GM18873 (cell line): ENCODE measurements at regions not wholly inside any gene's neighbourhood (a gene's known extent, or its start where the extent isn't known, plus 50 kb on each side); places are given as distances from the start of the nearest gene placed in this dataset.

Experiments used
- ATAC-seq: cut with Tn5 transposase; IDR thresholded peaks from one replicate; pipeline ENCODE4 v1.9.1; 2021; ENCODE audit warnings: mild to moderate bottlenecking, moderate library complexity, moderate number of reproducible peaks; ENCODE audit not compliant: unreplicated experiment, low FRiP score

DNA sequence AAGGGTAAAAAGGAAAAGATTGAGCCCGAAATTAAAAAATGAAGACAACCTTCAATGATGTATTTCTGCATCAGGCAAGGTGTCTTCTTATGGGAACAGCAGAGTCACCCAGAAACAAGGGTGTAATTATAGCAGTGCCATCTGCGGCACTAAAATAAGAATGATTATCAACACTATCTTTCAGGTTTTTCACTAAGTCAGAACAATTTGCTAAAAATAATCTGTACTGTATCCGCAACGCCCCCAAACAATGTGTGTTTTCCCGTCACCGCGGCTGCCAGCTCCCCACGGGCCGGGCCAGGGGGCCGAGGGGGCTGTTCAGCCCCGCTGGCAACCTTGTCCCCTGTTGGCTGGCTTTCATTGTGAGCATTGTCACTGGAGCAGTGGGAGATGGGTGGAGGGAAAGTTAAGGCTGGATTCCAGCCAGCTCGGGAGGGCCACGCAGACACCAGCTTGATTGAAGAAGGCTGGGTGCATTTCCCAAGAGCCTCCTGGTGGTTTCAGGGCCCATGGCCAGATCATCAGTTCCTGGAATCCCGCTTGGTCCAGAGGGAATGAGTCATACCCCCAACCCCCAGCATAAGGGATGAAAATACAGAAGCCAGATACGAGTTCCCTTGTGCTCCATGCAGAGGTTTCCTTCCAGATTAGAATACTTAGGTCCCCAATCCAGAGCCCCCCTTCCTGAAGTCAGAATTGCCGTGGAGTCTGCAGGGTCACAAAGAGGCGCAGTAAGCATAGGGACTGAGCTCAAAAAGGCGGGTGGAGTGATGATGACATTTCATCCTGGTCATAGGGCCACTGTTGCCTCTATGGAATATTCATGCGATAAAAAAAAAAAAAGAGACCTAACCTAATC lies 90.2 kb upstream of the KLF13 start:
- peak; percentile 49 for ATAC-seq

DNA sequence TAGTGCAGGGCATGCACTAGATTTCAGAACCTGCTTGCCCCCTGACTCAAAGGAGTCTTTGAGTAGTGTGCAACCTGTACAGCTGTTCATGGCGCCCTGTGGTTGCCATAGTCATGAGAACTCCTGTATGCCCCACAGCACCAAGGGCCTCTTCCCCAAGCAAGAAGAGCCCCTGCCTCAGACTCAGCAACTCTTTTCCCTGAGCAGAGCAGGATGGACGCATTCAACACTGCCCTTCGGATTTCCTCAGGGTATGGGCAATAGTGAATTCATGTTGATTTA lies 89.7 kb upstream of the KLF13 start:
- no peak for ATAC-seq

DNA sequence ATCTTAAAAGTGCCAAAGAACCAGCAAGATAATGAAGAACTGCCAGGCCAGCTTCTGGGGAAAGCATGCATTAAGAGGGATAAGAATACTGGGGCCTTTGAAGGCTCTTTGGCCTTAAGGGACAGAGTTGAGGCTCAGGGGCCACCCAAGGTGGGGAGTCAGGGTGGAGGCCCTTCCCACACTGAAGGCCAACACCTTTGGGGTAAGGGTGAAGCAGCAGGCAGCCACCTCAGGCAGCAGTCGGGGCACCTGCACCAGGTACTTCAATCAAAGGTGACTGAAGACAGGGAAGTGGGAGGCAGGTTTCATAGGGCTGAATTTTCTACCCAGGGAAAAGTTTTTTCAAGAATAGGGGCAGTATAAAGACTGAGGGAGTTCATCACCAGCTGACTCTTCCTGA lies 87.7 kb upstream of the KLF13 start:
- ATAC-seq: no peak

DNA sequence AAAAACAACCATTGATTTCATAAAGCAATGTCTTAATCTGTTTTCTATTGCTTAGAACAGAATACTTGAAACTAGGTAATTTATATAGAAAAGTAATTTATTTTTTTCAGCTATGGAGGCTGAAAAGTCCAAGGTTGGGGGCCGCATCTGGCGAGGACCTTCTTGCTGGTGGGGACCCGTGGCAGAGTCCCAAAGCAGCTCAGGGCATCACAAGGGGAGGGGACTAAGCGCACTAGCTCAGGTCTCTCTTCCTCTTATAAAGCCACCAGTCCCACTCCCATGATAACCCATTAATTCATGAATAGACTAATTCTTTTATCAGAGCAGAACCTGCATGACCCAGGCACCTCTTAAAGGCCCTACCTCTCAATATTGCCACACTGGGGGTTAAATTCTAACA lies 87.2 kb upstream of the KLF13 start:
- no peak for ATAC-seq

DNA sequence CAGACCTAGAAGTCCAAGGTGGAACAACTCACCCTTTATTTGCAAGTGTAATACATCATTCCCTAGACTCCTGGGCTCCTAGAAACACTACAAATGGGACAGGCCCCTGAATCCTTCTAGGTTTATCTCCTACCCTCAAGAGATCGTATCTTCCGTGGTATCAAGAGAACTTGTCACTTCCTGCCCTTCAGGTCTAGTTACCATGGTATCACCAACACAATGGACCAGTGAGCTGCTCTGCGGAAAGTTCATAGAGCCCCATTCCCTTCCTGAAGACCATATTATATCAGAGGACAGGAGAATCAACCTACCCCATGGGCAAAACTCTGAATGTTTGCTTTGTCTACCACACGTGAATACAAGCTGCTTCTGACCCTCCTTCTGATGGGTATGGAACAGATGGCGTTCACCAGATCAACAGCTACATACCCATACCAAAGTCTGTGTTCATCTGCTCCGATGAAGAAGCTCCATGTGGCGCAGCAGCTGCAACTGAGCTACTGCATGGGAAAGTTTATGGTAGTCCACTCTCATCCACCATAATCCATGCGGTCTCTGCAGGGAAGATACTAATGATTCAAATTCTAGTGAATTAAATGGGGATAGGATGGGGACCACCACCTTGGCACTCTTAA lies 84.6 kb upstream of the KLF13 start:
- ATAC-seq: no peak

DNA sequence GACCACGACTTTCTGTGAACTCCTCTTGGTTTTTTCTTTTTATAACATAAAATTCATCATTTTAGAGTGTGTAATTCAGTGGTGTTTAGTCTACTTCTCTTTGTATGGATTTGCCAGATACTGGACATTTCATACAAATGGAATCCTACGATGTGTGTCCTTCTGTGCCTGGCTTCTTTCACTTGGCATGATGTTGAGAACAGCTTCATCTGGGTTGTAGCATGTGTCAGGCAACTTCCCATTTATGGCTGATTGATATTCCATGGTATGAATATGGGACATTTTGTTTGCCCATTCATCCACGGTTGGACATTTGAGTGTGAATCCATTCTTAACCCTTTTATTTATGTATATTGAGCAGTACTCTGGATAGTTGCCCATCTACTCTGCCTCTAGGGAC lies 82.7 kb upstream of the KLF13 start:
- ATAC-seq: no peak

DNA sequence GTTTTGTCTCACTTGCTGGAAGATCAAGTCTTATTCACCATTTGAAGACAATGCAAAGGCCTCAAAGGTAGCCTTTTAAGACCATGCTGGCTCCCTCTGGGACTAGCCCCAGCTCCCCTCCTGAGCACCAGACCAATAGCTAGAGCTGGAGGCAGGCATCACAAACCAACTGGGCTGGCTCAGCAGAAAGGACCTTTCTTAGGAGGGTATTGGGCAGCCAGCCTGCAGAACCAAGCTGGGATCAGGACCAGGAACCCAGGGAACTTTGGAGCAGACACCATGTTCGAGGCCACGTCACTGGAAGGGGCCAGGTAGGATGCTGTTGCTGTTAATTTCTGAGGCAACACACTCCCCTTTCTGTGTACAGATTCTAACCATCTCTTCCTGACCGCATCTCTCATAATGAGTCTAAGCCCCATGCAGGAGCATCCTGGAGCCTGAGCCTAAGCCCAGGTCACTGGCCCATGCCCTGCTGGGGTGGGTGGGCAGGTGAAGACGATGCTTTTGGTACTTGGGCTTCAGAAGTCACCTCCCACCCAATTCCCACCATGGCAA lies 81.4 kb upstream of the KLF13 start:
- no peak for ATAC-seq

DNA sequence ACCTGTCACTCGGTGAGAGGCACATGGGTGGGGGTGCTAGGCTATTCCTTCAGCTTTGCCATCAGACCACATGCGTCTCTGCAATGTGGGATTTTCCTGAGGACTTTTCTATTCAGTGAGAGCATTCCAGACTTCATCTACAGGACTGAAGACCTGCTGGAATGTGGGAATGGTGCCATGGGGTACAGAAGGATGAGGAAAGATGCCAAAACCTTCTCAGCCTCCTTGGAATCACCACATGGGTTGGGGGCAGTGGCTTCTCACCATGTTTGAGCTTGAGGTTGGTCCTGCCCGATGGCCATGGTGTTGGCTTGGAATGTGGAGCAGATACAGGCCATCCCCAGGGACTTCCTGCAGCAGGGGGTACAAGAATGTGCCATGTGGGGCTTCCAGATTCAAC lies 80.9 kb upstream of the KLF13 start:
- no peak for ATAC-seq

DNA sequence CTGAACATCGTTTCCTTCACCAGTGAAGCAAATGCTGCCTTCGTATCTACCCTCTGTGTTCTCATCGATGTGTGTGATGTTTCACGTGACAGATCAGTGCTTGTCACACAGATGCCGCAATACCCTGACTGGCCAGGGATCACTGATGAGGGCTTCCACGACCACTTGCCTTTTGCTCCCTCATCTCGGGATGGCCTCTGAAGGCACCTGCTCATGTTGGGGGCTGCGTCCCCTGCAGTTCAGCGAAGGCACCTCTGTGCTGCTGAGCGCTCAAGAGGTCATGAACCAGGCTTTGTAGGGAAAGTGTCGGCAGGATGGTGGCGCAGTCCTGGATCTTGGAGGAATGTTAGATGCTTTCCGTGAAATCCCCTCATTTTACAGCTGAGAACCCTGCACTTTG lies 79.2 kb upstream of the KLF13 start:
- ATAC-seq: no peak

DNA sequence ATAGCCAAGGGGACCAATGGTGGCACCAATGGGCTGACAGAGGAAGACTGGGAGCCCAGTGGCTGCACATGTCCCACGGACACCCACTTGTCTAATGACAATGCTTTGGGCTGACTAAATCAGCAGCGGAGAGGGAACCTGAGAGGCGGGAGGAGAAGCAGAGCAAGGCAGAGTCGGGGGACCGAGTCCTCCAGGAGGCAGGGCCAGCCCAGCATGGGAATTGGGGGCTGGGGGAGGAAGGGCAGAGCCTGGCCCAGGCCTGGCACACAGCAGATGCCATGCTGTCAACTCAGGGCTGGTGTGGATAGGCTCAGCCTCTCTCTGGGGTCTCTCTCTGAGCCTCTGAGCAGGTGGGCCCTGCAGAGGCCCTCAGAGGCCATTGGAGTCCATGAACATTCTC lies 78.4 kb upstream of the KLF13 start:
- no peak for ATAC-seq

DNA sequence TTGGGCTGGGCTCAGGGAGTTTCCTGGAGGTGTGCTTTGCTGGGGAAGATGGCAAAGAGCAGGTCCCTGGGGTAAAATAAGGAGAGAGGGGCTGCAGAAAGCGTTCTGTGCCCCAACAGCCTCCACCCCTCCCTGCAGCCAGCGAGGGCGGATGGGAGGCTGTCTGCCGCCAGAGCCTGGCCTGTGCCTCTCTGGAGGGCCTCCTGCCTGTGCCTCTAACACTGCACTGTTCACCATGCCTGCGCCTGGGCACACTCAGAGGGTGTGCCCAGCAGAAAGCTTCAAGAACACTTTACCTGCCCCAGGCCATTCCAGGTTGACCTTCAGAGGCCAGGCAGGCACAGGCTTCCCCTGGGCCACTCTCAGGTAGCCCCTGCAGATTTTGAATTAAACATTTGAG lies 77.7 kb upstream of the KLF13 start:
- no peak for ATAC-seq

DNA sequence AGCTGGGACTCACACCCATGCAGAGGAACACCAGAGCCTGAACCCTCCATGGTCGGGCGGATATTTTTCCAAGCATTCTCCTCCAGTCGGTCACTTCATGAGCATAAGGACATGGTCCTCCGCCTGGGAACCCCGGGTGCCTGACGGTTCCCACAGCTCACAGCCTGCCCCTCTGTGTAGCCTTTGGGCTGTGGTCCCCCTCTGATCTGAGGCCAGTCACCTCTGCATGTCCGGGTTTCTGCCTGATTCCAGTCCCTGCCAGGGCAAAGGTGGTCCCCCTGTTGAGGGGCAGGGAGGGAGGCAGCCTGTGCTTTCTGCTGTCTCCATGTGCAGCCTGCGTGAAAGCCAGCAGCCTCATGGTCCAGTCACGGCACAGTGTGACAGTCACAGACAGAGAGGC lies 76.6 kb upstream of the KLF13 start:
- no peak for ATAC-seq

DNA sequence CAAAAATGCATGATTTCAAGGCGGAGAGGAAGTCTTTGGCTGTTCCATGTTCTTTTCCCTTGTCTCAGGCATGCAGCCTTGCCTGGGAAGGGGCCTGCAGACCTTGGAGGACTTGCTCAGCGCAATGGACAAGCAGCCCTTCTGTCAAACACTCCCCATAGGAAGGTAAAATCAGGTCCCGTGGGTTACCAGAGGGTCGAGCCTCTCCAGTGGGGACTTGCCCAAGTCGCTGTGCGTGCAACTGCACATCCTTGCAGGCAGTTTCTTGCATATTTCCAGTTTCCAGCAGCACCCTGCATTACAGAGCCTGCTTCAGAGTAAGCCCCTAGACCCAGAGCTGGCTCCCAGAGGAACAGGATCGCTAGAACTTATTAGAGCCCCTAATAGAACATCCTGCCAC lies 75.5 kb upstream of the KLF13 start:
- ATAC-seq: no peak

DNA sequence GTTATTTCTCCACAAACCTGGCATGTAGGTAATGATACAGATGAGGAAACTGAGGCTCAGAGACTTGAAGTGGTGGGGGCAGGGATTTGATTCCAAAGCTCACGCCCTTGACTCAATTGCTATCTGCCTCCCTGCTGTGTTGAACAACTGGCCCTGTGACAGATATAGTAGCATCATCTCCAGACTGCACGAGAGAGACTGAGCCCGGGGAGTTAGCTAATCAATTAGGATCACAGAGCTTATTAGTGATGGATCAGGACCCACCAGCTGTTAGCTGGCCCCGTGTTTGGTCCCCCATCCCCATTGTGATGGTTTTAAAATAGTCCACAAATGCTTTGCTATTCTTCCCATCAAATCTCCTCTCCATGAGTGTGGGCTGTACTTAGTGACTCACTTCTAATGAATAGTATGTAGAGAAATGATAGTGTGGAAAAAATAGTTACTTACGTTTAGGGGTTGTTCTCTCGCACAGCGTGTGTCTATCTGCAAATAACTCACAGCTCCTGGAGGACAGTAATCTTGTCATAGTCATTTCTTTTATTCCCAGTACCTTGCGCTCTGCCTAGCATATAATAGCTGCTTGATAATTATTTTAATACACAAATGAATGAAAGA lies 74.4 kb upstream of the KLF13 start:
- no peak for ATAC-seq

DNA sequence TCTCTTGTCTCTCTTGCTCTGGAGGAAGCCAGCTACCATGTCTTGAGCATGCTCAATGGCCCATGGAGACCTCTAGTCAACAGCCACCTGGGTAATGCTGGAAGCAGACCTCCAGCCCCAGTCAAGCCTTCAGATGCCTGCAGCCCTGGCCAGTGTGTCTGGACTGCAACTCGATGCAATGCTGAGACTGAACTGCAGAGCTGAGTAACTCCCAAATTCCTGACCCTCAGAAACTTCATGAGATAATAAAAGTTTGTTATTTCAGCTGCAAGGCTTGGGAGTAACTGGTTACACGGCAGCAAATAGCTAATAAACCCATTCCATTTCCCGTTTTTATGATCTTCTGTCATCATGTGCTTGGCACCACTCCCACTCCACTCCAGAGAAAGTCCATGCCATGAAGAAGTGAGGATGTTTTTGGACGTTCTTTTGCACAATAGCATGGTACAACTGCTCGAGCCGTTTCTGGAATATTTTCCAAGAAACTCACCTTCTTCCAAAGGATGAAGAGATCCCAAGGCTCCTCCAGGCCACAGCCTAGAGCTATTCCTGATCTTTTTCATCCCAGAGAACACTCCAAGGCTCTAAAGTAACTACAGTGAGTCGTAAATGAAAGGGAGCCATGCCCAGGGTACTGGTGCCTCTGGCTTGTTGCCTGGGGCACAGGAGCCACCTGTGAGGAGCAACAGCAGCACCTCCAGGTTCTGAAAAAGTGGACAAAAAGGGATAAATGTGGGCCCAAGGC lies 72.0 kb upstream of the KLF13 start:
- no peak for ATAC-seq

DNA sequence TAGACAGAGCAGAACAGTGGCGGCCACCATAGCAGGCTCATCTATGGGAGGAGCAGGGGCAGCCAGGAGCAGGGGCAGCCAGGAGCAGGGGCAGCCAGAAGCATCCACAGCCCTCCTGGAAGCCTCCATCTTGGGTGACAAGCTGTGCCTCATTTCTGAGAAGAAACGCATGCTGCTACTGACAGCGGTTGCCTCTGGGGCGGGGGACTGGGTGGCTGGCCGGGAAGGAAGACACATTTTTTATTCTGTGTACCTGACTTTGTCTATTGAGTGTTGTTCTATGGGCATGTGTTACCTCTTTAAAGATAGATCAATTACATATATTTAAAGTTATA lies 71.5 kb upstream of the KLF13 start:
- ATAC-seq: no peak

DNA sequence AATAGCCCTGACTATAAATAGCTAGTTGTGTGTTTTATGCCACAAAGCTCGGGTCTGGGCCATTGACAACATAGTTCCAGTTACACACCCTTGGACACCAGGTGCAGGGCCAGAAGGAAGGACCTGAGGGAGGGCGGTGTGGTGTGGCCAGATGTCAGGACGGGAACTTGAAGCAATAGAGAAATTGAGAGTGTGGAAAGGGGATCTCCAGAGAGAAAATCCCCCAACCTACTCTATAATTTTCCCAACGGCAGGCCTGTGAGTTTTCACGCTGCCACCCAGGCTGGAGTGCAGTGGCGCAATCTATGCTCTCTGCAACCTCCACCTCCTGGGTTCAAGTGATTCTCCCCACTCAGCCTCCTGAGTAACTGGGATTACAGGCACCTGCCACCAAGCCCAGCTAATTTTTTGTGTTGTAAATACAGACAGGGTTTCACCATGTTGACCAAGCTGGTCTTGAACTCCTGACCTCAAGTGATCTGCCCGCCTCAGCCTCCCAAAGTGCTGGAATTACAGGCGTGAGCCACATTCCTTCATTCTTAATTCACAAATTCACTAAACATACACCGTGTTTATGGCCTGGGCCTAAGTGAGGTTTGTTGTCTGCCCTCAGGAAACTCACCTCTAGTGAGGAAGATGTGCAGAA lies 70.8 kb upstream of the KLF13 start:
- peak; percentile 49 for ATAC-seq

DNA sequence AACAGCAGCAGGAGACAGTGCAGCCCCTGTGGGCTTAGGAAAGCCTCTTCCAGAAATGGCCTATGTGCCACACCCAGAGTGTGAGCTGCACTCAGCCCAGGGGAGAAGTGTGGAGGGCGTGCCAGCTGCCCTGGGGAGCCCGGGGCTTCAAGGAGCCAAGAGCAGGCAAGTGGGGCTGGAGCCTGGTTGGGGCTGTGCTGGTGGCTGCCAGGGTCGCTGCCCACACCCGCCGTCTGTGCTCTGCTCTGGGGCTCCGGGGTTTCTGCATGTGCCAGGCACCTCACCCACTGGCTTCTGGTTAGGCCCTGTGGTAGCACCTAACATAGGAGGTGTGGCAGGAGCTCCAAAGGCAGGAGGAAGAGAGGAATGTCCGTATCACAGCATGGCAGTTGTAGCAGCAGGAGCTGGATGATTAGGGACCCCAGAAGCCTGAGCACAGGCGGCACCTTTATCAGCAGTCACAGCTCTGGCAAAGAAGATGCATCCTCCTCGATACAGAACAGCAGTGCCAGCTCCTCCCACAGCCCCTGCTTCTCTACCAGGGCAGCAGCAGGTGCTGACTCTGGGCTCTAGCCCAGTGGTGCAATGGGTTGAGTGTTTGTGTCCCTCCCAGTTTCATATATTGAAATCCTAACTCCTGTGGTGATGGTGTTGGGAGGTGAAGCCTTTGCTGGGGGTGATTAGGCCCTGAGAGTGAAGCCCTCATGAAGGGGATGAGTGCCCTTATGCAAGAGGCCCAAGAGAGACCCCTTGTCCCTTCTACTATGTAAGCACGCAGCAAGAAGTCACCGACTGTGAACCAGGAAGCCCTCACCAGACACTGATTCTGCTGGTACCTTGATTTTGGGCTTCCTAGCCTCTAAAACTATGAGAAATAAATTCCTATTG lies 70.0 kb upstream of the KLF13 start:
- ATAC-seq: no peak

DNA sequence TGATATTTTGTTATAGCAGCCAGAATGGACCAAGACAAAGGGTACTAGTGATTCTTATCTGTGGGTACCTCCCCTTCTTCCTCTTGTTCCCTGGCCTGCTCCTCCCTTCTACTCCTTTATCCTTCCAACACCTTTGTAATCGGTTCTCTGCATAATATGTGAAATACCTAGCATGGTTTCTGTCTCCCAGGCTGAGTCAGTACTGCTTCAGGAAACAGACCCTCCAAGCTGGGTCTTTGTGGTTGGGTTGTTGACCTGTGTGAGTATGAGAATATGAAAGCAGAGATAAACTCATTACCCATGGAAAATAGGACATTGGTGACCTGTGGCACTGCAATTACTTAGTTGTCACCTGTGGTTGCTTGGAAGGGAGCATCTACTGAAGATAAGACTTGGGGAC lies 69.3 kb upstream of the KLF13 start:
- ATAC-seq: no peak

DNA sequence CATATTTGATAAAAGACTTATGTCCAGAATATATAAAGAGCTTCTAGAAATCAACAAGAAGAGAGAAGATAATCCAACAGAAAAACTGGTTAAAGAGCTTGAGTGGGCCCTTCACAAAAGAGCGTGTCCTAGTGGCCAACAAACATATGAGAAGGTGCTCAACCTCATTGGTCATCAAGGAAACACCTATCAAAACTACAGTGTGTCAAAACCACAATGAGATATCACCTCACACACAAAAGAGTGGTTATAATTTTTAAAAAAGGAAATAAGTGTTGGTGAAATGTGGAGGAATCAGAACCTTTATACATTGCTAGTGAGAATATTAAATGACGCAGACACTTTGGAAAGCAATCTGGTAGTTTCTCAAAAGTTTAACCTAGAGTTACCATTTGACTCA lies 68.4 kb upstream of the KLF13 start:
- ATAC-seq: no peak
